AG04449 (cell line): ENCODE measurements at regions not wholly inside any gene's neighbourhood (a gene's known extent, or its start where the extent isn't known, plus 50 kb on each side); places are given as distances from the start of the nearest gene placed in this dataset.

Experiments used
- CTCF ChIA-PET: fragments of 350-600 bp; formaldehyde crosslinking; extraction: SDS; loops from one replicate; lab custom pipeline; 2021; ENCODE audit warnings: antibody characterized with exemption; lab: Yijun Ruan, JAX
- POLR2A ChIA-PET: fragments of 400-600, 350-600 bp; formaldehyde crosslinking; extraction: SDS; loops from one replicate; lab custom pipeline; 2020; ENCODE audit warnings: antibody characterized with exemption, inconsistent platforms; lab: Yijun Ruan, JAX
- DNase-seq: peaks from one replicate; pipeline ENCODE4 v3.0.0-alpha.2; 2010; ENCODE audit warnings: low read depth, low spot score
- H3K4me3 ChIP-seq: 2 replicates; pipeline ENCODE4 v1.5.1; 2011; ENCODE audit warnings: low read depth, mild to moderate bottlenecking, control low read depth, low read length
- TF ChIP-seq, protein P1 (sequence below): IDR thresholded peaks from one replicate; pipeline ENCODE4 v1.5.1; 2011; ENCODE audit warnings: mild to moderate bottlenecking, moderate library complexity, low read length, control low read depth, inconsistent platforms; ENCODE audit not compliant: insufficient read depth; ENCODE audit errors: missing control alignments

DNA sequence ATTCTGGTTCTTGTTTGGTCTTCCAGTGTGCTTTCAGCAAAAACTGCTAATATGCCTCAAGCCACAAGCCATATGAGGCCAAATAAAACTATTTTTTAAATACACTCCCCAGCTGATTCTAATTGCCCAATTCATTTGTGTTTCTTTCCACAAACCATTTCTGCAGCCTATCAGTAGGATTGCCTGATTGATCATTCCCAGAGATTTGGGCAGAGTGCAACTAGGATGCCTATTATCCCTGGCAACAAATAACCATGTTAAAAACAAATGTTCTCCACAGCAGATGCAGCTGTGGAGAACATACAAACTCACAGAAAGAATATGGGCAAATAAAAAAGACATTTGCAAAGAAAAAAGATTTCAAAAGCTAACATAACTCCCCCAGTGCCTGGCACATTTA, 76.9 kb upstream of the CAV2 start:
- no peak overlapping the region for H3K4me3 ChIP-seq
- DNase-seq: no peak
- TF ChIP-seq, protein P1, sequence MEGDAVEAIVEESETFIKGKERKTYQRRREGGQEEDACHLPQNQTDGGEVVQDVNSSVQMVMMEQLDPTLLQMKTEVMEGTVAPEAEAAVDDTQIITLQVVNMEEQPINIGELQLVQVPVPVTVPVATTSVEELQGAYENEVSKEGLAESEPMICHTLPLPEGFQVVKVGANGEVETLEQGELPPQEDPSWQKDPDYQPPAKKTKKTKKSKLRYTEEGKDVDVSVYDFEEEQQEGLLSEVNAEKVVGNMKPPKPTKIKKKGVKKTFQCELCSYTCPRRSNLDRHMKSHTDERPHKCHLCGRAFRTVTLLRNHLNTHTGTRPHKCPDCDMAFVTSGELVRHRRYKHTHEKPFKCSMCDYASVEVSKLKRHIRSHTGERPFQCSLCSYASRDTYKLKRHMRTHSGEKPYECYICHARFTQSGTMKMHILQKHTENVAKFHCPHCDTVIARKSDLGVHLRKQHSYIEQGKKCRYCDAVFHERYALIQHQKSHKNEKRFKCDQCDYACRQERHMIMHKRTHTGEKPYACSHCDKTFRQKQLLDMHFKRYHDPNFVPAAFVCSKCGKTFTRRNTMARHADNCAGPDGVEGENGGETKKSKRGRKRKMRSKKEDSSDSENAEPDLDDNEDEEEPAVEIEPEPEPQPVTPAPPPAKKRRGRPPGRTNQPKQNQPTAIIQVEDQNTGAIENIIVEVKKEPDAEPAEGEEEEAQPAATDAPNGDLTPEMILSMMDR: no peak
- POLR2A ChIA-PET: no interaction called here
- CTCF ChIA-PET: interaction anchor here (1.2 to 1.3 kb wide), 2 partner anchors 27 to 104 kb away, joined by 4 to 6 read pairs; no protein-coding TSS in a partner anchor

DNA sequence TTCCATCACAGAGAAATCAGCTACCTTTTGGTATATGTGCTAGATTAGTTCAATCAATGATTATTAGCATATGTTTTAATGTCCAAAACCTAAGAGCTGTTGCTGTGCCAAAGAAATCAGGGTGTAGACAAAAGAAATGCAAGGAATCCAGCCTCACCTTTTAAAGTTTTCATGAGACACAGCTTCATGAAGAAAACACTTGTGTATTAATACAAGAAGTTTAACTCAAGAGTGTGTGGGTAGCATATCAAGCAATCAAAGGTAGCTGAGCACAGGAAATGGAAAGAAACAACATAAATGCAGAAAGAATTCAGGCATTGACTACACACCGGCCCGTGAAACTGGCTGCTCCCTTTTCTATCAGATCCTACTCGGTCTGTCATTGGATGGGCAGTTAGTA, 76.0 kb upstream of the CAV2 start:
- no peak overlapping the region for H3K4me3 ChIP-seq
- DNase-seq: no peak
- CTCF ChIA-PET: interaction anchor here (1.2 to 1.3 kb wide), 2 partner anchors 28 to 103 kb away, joined by 4 to 6 read pairs; no protein-coding TSS in a partner anchor
- POLR2A ChIA-PET: no interaction called here
- TF ChIP-seq, protein P1: no peak

DNA sequence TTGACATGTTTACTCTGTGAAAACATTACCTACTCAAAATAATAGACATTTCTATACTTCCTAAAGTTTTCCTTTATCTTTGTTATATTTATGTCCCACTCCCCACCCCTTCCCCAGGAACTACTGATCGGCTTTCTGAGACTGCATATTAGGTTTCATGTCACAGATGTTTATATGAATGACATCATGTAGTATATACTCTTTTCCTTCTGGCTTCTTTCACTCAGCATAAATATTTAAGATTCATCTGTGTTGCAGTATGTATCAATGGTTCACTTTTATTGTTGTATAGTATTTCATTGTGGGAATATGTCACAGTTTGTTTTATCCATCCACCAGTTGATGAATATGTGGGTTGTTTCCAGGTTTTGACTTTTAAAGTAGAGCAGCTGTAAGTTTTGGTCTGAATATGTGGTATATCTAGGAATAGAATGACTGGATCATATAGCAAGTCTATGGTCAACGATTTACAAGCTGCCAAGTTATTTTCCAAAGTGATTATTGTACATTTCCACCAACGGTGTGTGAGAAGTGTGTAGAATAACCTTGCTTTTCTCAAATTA, 73.8 kb upstream of the CAV2 start:
- TF ChIP-seq, protein P1: no peak
- ChIA-PET POLR2A (interaction anchor here (0.7 kb wide), 1 partner anchor 96 kb away, joined by 4 read pairs; no protein-coding TSS in a partner anchor), CTCF (interaction anchor here (0.7 to 1.1 kb wide), 3 partner anchors 165 to 249 kb away, joined by 3 to 4 read pairs (median 3); no protein-coding TSS in a partner anchor)
- DNase-seq: no peak
- no peak overlapping the region for H3K4me3 ChIP-seq

DNA sequence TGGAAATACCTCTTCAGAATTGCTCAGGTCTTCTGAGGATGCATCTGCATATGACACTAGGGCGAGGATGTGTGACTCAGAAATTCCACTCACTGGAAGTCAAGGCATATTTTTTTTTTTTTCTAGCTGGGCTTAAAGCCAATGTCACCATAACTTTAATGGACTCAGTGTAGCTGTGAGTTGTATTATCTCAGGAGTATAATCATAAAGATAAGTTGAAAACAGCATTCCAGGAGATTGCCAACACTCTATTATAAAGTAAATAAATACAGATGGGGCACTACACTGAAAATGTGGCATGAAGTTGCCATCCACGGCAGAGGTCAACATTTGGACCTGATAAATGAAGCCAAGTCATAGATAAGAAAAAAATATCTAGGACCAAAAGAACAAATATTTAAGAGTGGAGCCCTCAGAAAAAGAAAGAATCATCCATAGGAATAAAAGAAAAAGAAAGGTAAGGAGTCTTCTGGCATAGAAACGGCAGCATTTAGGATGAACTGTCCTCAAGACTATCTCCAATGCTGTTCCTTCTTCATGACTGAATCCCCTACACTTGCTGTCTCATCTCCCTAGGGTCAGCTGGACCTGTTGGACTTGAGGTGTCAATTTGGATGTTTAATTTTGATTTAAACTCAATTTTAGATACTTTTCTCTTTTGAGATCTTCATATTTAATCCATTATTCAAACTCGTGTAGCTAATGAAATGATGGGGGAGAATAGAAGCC, 72.9 kb upstream of the CAV2 start:
- TF ChIP-seq, protein P1: no peak
- ChIA-PET POLR2A (interaction anchor here (0.7 kb wide), 1 partner anchor 97 kb away, joined by 4 read pairs; no protein-coding TSS in a partner anchor), CTCF (interaction anchor here (0.7 to 1.1 kb wide), 3 partner anchors 164 to 250 kb away, joined by 3 to 4 read pairs (median 3); no protein-coding TSS in a partner anchor)
- no peak for DNase-seq
- no peak overlapping the region for H3K4me3 ChIP-seq

DNA sequence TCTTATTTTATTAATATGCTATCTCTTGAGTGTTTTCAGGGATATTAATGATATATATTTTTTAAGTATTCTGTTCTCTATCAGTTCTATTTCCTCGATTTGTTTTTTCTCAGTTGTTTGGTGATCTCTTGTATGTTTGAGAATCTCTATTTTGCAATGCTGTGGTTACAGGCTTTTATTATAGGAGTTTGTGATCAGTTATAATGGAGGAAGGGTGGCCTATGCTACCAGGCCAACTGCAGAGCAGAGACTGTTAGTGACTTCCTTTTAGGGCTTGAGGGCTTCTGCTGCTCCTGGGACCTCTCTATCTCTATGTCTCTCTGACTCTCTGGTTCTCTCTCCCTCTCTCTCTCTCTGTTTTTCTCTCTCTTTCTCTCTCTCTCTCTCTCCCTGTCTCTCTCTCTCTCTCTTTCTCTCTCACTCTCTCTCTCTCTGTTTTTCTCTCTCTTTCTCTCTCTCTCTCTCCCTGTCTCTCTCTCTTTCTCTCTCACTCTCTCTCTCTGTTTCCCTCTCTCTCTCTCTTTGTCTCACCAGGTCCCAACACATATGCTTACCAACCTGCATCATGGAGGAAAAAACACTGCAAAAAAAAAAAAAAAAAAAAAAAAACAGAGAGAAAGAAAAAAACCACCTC, 69.4 kb upstream of the CAV2 start:
- DNase-seq: no peak
- TF ChIP-seq, protein P1: no peak
- H3K4me3 ChIP-seq: no peak overlapping the region
- CTCF ChIA-PET: no interaction called here
- POLR2A ChIA-PET: no interaction called here
